NAMALWA (cell line): ENCODE measurements at regions not wholly inside any gene's neighbourhood (a gene's known extent, or its start where the extent isn't known, plus 50 kb on each side); places are given as distances from the start of the nearest gene placed in this dataset.
"Not testable (repeated sequence)": the region's sequence is repeated elsewhere in the genome, so short reads cannot be mapped to it uniquely, and the experiment has no call there.

Source experiments
- DNase-seq: peaks from one replicate; pipeline ENCODE4 v3.0.0-alpha.2; 2015; ENCODE audit warnings: low spot score

DNA sequence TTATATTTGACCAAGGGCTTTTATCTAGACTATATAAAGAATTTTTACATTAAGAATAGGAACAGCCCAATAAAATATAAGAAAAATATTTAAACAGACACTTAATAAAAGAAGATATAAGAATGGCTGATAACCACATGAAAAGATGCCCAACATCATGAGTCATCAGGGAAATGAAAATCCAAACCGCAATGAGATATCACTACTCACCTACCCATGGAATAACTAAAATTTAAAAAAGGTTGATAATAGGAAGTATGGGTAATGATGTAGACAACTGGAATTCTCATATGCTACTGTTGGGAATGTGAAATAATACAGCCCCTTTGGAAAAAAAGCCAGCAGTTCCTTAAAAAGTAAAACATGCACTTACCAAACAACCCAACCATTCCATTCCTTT is 206.9 kb upstream of the PCSK5 start:
- DNase-seq: no peak

DNA sequence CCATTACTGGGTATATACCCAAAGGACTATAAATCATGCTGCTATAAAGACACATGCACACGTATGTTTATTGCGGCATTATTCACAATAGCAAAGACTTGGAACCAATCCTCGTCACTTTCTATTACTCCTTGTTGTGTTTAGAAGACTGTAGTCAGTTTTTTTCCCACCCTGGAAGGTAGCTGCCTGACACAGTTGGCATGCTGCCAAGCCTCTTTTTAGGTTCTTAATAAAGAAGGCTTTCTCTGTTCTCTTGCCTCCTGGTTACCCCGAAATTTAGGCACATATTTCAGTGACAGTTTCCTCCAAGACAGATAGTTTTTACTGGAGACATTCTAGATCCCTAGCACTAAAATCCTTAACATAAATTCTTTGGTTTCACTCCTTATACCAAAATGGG is 205.4 kb upstream of the PCSK5 start:
- no peak for DNase-seq

DNA sequence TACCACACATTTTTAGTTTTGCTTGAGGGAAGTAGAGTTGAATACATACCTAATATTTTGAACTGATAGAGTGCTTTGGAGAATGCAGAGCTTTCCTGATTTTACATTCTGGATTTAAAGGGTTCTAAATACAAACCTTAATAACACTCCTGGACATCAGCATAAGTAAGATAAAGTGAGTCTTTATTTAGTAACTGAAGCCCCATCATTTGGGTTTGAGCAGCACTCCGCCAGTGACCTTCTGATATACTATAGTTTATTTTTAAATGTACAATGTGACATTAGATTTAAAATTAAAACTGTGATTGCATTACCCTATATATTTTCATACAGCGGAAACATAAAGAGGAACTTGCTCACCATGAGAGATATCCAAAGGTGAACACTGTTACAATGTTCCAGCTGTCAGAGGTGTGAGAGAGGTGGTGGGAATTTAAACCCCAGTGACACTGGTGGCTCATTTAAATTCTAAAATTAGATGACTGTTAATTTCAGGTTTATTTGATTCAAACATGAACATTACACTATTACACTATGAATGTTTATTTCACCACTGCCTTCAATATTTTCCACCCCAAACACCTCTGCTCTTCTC is 203.0 kb upstream of the PCSK5 start:
- DNase-seq: no peak

- not testable (repeated sequence) for DNase-seq
Measured at GRCh38 chr9:75690551-75690950, 199.9 kb upstream of the PCSK5 start.

DNA sequence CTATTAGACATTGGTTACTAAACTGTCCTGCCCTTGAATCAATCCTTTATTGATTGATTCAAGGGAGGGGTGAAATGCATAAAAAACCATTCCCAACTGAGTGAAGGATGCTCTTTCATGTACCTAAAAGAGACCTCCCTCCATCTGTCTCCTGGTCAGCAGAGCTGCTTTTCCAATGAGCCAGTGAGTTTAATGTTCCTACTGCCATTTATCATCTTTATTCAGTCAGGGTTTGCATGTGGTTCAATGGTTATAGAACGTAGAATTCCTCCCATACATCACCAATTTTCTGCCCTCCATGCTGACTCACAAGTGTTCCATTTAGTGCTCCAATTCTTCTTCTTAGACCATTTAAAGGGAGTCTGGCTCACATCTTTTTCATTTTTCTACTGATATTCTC is 199.1 kb upstream of the PCSK5 start:
- DNase-seq: no peak

DNA sequence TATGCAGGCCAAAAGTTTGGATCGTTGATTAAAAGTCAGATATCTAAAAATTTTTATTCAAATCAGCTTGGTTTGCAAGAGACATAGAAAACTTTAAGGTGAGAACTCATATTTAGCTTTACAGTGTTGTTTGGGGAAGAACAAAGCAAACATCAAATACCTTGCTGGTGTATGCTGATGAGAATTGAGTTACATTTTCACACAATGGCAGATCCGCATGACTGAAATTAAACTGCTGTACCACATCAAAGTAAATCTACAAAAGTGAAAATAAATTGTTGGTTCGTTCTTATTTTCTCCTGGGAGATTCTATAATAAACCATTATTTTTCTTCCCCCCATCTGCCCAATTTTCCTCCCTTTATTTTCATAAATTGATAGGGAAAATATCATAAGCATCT is 198.2 kb upstream of the PCSK5 start:
- no peak for DNase-seq

- no peak for DNase-seq
Measured at GRCh38 chr9:75695921-75696320, 194.6 kb upstream of the PCSK5 start.

- DNase-seq: no peak
Measured at GRCh38 chr9:75699017-75699416, 191.5 kb upstream of the PCSK5 start.

DNA sequence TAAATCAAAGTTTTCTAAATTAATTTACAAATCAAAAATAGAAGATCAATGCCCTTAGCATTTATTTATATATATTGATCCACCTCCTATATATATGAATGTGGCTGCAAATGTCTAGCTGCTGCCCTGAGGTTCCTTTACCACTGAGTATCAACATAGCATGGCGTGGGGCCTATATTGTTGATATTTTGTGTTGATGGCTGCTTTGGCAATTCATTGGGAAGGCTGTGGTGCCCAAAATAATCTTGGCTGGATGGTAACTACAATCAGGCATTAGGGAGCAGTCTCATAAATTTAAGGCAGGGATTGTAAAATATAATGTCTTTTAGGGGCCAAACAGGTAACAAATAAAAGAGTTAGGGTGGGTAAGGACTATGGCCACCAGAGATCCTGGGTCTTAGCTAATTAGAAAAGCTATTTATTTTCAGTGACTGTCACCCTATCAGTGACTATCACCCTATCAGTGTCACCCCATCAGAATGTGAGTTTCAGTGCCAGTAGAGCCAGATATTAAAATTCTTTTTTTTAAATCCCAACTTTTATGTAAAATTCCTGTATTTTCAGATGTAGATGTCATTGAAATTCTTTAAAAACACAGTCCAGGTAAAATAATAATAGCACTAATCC is 190.7 kb upstream of the PCSK5 start:
- DNase-seq: no peak

- no peak for DNase-seq
Measured at GRCh38 chr9:75700252-75700640, 190.2 kb upstream of the PCSK5 start.

- no peak for DNase-seq
Measured at GRCh38 chr9:75707191-75707590, 183.3 kb upstream of the PCSK5 start.

DNA sequence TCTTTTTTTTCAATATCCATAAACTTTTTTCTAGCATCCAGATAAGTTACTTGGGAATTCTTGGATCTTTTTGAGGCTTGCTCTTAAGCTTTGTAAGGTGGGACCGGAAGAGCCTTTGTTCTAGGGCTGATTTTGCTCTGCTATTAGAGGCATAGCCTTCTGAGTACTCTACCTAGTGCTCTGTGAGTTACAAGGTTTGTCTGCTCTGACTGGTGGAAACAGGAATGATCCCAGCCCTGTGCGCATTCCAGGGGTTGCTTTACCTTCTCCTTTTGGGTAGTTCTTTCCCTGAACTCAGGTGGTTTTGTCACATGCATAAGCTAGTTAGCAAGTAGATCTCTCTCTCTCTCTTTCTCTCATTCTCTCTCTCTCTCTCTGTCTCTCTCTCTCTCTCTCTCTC is 180.8 kb upstream of the PCSK5 start:
- DNase-seq: no peak

- DNase-seq: no peak
Measured at GRCh38 chr9:75712700-75713099, 177.8 kb upstream of the PCSK5 start.

- no peak for DNase-seq
Measured at GRCh38 chr9:75713335-75713734, 177.1 kb upstream of the PCSK5 start.

- DNase-seq: no peak
Measured at GRCh38 chr9:75715360-75715759, 175.1 kb upstream of the PCSK5 start.

GRCh38 chr9:75718677-75719076 is 171.8 kb upstream of the PCSK5 start:
- DNase-seq: no peak

- no peak for DNase-seq
Measured at GRCh38 chr9:75728391-75728790, 162.1 kb upstream of the PCSK5 start.

- DNase-seq: no peak
Measured at GRCh38 chr9:75734802-75735201, 155.7 kb upstream of the PCSK5 start.

DNA sequence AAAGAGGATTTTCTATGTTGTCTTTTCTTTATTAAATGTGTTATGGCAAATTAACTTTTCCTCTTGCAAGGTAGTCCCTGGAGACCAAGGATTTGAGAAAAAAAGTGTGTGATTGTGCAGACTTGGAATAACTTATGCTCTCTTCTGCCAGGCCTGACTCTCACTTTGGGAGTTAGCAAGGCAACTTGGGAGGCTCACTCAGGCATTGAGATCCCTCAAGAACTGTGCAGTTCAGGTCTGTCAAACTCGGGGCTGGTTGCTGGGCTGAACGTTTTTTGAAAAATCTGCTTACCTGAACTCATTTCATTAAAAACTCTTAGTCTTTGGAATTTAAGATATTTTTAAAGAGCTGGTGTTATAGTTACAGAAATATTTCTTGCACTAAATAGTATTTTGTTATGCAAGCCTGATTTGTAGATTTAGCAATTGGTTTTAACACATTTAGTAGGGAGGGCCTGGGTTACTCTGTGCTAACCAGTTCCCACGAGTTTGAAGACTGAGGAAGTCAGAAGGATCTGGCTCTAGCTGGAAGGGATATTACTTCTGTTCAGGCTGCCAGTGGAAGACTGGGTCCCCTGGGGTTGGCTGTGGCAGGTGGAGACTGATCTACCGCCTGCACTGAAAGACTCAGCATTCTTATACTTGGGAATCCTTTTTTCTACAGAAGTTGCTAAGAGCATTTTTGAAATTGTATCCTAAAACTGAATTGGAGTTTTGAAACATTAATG is 150.4 kb upstream of the PCSK5 start:
- DNase-seq: no peak

- no peak for DNase-seq
Measured at GRCh38 chr9:75743855-75744254, 146.6 kb upstream of the PCSK5 start.

DNA sequence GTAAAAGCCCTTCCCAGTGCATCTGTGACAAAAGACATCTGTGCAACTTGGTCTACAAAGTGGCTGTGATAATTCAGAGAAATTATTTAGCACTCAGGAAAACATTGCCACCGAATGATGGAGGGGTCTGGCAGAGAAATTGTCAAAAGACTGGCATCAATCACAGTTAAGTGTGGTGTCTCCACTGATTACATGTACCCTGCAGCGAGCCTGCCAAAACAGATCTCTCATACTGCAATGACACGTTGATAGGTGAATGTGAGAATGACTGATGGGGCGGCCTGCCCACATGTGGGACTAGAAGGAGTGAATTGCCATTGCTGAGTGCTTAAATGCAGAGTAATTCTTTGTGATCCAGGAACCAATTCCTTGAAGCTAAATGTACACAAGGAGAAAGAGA is 136.4 kb upstream of the PCSK5 start:
- no peak for DNase-seq

GRCh38 chr9:75775166-75775565 is 115.3 kb upstream of the PCSK5 start:
- DNase-seq: no peak

GRCh38 chr9:75775966-75776691 is 114.3 kb upstream of the PCSK5 start:
- no peak for DNase-seq
